ENCODE measurements at regions not wholly inside any gene's neighbourhood (a gene's known extent, or its start where the extent isn't known, plus 50 kb on each side); places are given as distances from the start of the nearest gene placed in this dataset.
A peak's percentile ranks its signal among the peaks of the same experiment; 100 is the strongest.
"Not testable (repeated sequence)": the region's sequence is repeated elsewhere in the genome, so short reads cannot be mapped to it uniquely, and the experiment has no call there.

DNA sequence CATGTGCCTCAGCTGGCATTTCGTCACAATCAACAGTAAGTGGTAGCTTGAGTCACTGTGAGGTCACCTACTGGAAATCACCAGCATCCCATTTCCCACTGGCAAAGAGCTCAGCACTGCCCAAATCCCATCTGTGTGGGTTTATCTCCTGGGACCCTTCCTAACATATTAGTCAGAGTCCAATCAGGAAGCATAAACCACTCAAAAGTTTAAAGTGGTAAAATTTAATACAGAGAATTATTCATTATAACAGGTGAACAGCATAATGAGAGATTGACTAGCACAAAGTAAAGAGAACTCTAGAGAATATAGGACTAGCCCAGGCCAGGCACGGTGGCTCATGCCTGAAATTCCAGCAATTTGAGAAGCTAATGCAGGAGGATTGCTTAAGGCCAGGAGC is 107.1 kb upstream of the TP53BP2 start:
- not testable (repeated sequence) for H3K27ac Mint-ChIP-seq; H3K4me1 Mint-ChIP-seq; H3K4me3 Mint-ChIP-seq; H3K9me3 Mint-ChIP-seq; ATAC-seq; DNase-seq; H3K36me3 Mint-ChIP-seq (ENCODE audit: low read depth); H3K27me3 Mint-ChIP-seq

DNA sequence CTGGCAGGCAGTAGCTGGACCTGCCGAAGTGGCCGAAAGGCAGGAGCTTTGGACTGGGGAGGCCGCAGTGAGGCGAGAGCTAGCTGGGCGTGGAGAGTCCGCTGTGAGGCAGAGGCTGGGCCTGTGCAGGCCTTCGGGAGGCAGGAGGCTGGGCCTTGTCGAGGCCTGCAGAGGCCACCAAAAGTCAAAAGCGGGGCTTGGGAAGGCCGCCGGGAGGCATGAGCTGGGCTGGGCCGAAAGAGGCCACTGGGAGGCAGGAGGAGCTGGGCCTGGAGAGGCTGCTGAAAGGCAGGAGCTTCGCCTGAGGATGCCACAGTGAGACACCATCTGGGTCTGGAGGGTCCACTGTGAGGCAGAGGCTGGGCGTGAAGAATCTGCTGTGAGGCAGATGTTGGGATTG is 105.8 kb upstream of the TP53BP2 start:
- not testable (repeated sequence) for ATAC-seq; H3K4me3 Mint-ChIP-seq; H3K36me3 Mint-ChIP-seq (ENCODE audit: low read depth); DNase-seq; H3K27me3 Mint-ChIP-seq; H3K27ac Mint-ChIP-seq; H3K4me1 Mint-ChIP-seq; H3K9me3 Mint-ChIP-seq

DNA sequence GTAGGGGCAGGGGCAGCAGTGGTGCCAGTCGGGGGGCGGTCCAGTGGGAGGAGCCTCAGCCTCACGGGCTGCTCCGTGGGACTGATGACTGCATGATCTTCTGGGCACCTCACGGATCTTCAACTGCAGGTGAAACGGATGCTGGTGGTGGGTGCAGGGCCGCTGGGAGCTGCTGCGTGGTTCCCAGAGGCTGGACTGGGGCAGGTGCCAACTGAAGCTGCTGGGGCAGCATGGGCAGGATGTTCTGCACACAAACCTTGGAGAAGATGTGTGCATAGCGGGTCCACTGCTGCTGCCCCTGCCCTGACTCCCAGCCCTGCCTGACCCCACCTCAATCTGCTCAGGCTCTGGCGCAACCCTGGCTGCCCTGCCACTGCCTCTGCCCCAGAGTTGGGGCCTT is 104.2 kb upstream of the TP53BP2 start:
- DNase-seq; H3K27ac Mint-ChIP-seq; H3K4me3 Mint-ChIP-seq; H3K36me3 Mint-ChIP-seq (ENCODE audit: low read depth); H3K27me3 Mint-ChIP-seq; H3K4me1 Mint-ChIP-seq; ATAC-seq; H3K9me3 Mint-ChIP-seq: not testable (repeated sequence)

DNA sequence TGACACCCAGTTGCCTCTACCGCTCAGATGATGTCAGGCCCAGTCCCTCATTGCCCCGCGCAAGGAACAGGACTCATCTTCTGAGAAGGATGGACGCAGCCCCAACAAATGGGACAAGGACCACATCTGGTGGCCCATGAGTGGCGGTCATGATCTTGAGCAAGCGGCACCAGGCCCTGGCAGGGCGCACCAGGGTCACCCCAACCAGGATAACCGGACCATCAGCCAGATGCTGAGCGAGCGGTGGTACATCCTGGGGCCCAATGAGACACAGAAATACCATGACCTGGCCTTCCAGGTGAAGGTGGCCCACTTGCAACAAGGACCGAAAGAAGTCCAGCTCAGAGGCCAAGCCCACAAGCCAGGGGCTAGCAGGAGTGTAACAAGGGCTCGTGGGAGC is 102.3 kb upstream of the TP53BP2 start:
- H3K27me3 Mint-ChIP-seq; H3K9me3 Mint-ChIP-seq; ATAC-seq; H3K27ac Mint-ChIP-seq; H3K36me3 Mint-ChIP-seq (ENCODE audit: low read depth); DNase-seq; H3K4me1 Mint-ChIP-seq; H3K4me3 Mint-ChIP-seq: not testable (repeated sequence)

DNA sequence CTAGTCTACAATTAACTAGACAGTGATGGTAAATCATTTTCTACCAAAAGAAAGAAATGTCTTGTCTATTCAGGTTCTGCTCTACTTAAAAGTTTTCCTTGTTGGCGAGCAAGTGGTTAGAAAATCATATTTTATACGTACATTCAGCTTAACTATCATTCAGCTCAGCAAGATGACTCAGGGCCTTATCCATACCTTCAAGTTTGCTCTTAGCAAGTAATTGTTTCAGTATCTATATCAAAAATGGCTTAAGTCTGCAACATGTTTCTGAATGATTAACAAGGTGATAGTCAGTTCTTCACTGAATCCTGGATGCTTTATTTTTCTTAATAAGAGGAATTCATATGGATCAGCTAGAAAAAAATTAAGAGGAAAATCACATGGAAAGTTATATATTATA is 90.8 kb upstream of the TP53BP2 start:
- not testable (repeated sequence) for H3K4me1 Mint-ChIP-seq; H3K36me3 Mint-ChIP-seq (ENCODE audit: low read depth); ATAC-seq; H3K9me3 Mint-ChIP-seq; DNase-seq; H3K27ac Mint-ChIP-seq; H3K27me3 Mint-ChIP-seq; H3K4me3 Mint-ChIP-seq

DNA sequence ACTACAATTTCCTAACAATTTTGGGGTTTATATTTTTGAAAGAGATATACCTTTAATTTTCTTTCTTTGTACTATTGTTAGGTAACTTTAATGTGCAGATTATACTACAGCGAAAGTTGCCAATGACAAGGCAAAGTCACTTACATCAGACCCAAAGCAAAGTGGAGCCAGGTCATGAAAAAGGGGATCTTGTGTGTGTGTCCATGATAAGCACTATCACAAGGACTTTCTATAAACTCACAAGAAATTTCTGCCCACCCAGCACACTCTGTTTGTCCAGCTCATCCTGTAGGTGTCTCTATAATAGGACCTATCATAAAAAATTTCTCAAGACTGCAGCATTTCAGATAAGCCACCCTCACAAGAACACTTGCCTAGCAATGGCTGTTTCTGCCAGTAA is 85.7 kb upstream of the TP53BP2 start:
- DNase-seq; H3K27me3 Mint-ChIP-seq; ATAC-seq; H3K4me3 Mint-ChIP-seq; H3K27ac Mint-ChIP-seq; H3K36me3 Mint-ChIP-seq (ENCODE audit: low read depth); H3K4me1 Mint-ChIP-seq; H3K9me3 Mint-ChIP-seq: not testable (repeated sequence)

DNA sequence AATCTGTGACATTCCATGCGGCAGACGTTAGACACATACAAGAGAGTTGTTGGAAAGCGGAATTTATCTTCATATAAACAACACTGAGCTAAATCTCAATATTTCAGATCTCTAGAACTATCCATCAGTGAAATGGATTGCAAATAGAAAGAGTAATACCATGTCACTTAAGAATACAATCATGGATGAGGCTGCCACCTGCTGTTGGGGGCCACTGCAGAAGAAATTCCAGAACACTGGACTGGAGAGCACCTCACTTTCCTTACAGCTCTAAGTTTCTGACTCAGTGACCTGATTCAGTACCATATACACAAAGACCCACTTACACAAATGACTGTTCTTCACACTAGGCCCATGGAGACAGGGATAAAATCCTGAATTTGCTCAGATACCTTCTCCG is 75.1 kb upstream of the TP53BP2 start:
- not testable (repeated sequence) for H3K4me3 Mint-ChIP-seq; H3K27ac Mint-ChIP-seq; H3K4me1 Mint-ChIP-seq; ATAC-seq; H3K27me3 Mint-ChIP-seq; H3K9me3 Mint-ChIP-seq; H3K36me3 Mint-ChIP-seq (ENCODE audit: low read depth); DNase-seq

DNA sequence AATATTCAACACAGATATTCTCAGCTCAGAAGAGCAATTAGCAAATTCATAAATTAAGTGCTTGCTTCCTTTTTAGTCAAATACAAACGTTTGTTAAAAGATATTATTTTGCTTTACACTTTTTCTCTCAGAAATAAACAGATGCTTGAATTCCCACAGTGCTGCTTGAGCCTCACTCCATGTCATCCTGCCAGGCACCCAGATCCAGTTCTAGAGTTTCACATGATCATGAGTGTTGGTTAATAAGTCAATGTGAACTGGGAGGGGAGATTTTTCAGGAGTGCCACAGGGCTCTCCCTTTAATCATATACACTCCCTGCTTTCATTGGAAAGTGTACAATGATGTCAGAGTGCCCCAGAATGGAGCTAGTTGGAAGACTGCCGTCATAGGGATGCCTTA is 69.7 kb upstream of the TP53BP2 start:
- H3K27ac Mint-ChIP-seq; H3K9me3 Mint-ChIP-seq; H3K27me3 Mint-ChIP-seq; ATAC-seq; H3K36me3 Mint-ChIP-seq (ENCODE audit: low read depth); H3K4me1 Mint-ChIP-seq; DNase-seq; H3K4me3 Mint-ChIP-seq: not testable (repeated sequence)

DNA sequence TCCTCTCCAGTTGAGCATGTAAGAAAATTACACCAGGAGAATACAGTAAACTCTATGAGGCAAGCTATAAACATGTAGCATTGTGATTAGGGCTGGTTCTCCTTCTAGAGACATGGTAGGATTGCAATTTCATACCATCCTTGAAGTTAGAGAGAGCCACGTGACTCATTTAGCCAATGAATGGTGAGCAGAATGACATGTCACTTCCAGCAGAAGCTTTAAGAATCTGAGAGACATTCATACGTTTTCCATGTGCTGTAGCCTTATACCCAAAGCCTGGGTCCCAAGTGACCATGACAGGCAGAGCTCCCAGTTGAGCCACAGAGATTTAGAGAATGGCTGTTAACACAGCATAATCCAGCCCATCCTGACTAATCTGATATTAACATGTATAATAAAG is 68.0 kb upstream of the TP53BP2 start:
- not testable (repeated sequence) for H3K4me1 Mint-ChIP-seq; DNase-seq; H3K4me3 Mint-ChIP-seq; H3K27me3 Mint-ChIP-seq; H3K9me3 Mint-ChIP-seq; ATAC-seq; H3K36me3 Mint-ChIP-seq (ENCODE audit: low read depth); H3K27ac Mint-ChIP-seq

DNA sequence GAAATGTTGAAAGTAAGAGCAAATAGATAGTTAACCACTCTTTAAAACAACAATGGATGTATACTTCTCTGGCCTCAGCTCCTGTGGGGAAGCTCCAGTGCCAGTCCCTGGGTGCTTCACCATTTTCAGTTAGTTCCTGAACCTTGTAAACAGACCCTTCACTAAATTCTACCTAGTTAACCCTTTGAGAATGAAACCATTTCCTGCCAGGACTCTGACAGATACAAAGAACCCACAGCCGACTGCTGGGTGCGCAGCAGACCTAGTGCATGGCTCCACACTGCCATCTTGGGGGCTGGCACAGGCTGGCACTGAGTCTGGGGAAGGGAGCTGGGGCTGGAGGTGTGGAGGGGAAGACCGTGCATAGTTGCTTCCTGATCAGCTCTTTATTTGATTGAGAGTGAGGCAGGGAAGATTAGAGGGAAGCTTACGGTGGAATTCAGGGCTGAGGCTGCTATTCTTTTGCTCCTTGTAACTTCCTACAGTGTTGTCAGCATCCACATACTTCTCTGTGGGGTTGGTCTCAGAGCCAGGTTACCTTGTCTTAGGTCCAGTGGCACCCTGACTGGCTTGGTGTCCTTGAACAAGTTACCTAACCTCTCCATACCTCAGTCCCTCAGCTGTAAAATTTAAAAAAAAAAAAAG is 62.3 kb upstream of the TP53BP2 start:
- not testable (repeated sequence) for H3K4me1 Mint-ChIP-seq; H3K4me3 Mint-ChIP-seq; H3K9me3 Mint-ChIP-seq; H3K27me3 Mint-ChIP-seq; ATAC-seq; H3K36me3 Mint-ChIP-seq (ENCODE audit: low read depth); H3K27ac Mint-ChIP-seq
- peak; percentile 5 for DNase-seq

DNA sequence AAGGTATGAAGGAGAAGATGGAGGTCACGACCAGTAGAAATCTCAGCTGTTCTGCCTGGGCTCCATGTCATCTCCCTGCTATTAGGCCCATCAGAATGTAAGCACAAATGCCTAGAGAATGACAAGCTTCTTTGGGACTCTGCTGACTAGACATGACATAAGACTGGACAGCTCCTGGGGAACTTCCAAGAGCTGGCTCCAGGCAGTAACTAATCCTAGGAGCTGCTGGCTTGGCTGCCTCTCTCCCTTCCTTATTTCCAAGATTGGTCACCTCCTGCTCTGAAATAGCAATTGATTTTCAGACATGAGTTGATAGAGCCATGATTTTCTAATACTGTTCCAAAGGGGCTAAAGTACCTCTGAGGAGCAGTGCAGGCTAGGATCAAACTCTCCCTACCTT is 57.5 kb upstream of the TP53BP2 start:
- not testable (repeated sequence) for ATAC-seq; H3K27ac Mint-ChIP-seq; H3K4me3 Mint-ChIP-seq; H3K4me1 Mint-ChIP-seq; H3K9me3 Mint-ChIP-seq; H3K27me3 Mint-ChIP-seq; H3K36me3 Mint-ChIP-seq (ENCODE audit: low read depth); DNase-seq

DNA sequence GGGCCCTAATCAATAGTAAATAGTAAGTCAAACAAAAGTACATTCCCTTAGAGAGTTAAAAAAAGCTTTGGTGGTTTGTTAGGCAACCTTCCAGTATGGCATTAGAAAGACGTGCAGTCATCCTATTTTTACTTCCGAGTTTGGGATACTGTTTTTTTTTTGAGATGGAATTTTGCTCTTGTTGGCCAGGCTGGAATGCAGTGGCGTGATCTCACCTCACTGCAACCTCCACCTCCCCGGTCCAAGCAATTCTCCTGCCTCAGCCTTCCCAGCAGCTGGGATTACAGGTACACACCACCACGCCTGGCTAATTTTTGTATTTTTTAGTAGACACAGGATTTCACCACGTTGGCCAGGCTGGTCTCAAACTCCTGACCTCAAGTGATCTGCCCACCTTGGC is 54.0 kb upstream of the TP53BP2 start:
- H3K9me3 Mint-ChIP-seq; ATAC-seq; H3K36me3 Mint-ChIP-seq (ENCODE audit: low read depth); DNase-seq; H3K4me1 Mint-ChIP-seq; H3K27ac Mint-ChIP-seq; H3K4me3 Mint-ChIP-seq; H3K27me3 Mint-ChIP-seq: not testable (repeated sequence)

DNA sequence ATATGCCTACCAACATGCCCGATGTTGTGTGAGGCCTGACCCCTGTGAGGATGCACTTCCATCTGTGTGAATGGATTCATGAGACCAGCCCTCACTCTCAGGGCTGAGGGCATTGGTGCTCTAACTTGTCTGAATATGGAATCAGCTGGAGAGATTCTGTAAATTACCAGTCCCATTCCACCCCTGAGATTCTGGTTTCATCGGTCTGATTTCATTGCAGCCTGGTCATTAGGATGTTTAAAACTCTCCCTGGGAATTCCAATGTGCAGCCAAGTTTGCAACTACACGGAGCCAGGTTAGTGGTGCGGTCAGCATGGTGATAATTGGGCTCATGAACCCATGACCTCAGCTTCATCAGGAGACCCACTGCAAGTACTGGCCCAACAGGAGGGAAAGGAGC is 51.4 kb upstream of the TP53BP2 start:
- not testable (repeated sequence) for H3K9me3 Mint-ChIP-seq; H3K36me3 Mint-ChIP-seq (ENCODE audit: low read depth); H3K27me3 Mint-ChIP-seq; H3K4me1 Mint-ChIP-seq; H3K27ac Mint-ChIP-seq; ATAC-seq; H3K4me3 Mint-ChIP-seq; DNase-seq

DNA sequence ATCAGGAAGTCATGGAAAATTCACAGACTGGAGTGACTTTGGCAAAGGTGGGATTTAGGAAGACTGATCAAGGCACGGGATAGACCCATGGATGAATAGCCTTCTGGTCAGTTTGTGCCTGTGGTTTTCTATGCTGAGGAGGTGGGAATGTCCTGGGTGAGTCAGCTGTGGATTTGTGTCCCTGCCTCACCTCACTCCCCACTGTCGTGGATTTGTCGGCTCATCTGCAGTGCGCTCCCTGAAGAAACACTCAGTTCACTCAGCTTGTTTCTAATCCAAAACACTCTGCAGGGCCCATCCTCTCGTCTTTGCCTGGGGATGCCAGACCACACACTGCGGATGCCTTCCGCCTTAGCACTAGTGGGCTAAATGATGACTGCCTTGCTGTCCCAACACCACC is 50.2 kb upstream of the TP53BP2 start:
- DNase-seq; H3K4me1 Mint-ChIP-seq; H3K4me3 Mint-ChIP-seq; ATAC-seq; H3K27ac Mint-ChIP-seq; H3K27me3 Mint-ChIP-seq; H3K9me3 Mint-ChIP-seq; H3K36me3 Mint-ChIP-seq (ENCODE audit: low read depth): not testable (repeated sequence)
